ENCODE measurements at regions not wholly inside any gene's neighbourhood (a gene's known extent, or its start where the extent isn't known, plus 50 kb on each side); places are given as distances from the start of the nearest gene placed in this dataset.

DNA sequence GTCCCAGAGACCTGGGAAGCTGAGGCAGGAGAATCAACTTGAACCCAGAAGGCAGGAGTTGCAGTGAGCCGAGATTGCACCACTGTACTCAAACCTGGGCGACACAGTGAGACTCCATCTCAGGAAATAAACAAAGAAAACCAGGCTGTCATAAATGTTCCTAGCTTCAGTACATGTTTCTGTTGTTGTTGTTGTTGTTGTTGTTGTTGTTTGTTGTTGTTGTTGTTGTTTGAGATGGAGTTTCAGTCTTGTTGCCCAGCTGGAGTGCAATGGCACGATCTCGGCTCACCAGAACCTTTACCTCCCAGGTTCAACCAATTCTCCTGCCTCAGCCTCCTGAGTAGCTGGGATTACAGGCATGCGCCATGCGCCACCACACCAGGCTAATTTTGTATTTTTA lies 452.5 kb downstream of the HS3ST3B1 start:
- ChIA-PET CTCF (no interaction called here), POLR2A (no interaction called here)
- Histone ChIP-seq H3K4me3 (ENCODE audit: control insufficient read depth in 1 of 2, extremely low read depth in 1 of 2, low read length in 1 of 2) (no peak overlapping the region), H3K36me3 (ENCODE audit: control insufficient read depth in 2 of 2, extremely low read depth in 1 of 2, insufficient read depth in 1 of 2, low read length in 1 of 2) (no peaks in the 10 kb centered on the region), H3K27me3 (replicated peaks in 1 of 2; ENCODE audit: control insufficient read depth in 2 of 2, extremely low read depth in 1 of 2, insufficient read depth in 2 of 2, low read length in 1 of 2) (peaks cover 0 to 2% of the 10 kb centered on the region in 2 experiments), H3K27ac (ENCODE audit: low read length) (no peak overlapping the region), H3K4me1 (ENCODE audit: control insufficient read depth in 1 of 2, extremely low read depth in 1 of 2, insufficient read depth in 2 of 2, low read length in 2 of 2) (no peaks in the 10 kb centered on the region), H3K9me3 (no peaks in the 10 kb centered on the region)
- Mint-ChIP-seq H3K9me3 (no peaks in the 10 kb centered on the region), H3K27me3 (peaks cover 6% of the 10 kb centered on the region in 2 donors), H3K36me3 (no peaks in the 10 kb centered on the region), H3K27ac (no peak overlapping the region), H3K4me1 (no peaks in the 10 kb centered on the region), H3K4me3 (no peak overlapping the region)
- DNase-seq (no peak), ATAC-seq (replicated peaks in 1 of 4) (no peak)
- WGBS (ENCODE audit: insufficient coverage) = no CpG with 5 or more reads among the region's 6 CpGs

DNA sequence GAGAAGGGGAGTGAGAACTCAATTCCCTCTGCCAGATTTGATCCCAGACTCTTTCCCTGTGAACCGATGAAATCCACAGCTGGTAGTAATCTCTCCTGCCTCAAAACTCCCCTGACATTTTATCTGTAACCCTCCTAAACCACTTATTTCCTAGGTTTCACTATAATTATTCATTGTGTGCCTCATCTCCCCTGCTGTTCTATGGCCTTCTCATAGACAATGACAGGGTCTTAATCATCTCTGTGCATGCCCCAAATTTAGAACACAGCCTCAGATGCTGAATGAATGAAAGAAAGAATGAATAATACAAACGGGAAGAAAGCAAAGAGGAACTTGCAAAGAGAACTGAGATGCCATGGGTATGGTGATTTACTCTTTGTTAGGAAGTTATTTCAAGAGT lies 451.1 kb downstream of the HS3ST3B1 start:
- 51% methylated on average over 2 of the region's 2 CpGs for WGBS (ENCODE audit: insufficient coverage)
- peaks cover 0 to 2% of the 10 kb centered on the region in 2 experiments for H3K27me3 ChIP-seq (replicated peaks in 1 of 2; ENCODE audit: control insufficient read depth in 2 of 2, extremely low read depth in 1 of 2, insufficient read depth in 2 of 2, low read length in 1 of 2)
- Mint-ChIP-seq H3K27me3 (peaks cover 6% of the 10 kb centered on the region in 2 donors), H3K9me3 (no peaks in the 10 kb centered on the region), H3K4me1 (no peaks in the 10 kb centered on the region), H3K27ac (no peak overlapping the region), H3K4me3 (no peak overlapping the region), H3K36me3 (no peaks in the 10 kb centered on the region)
- H3K36me3 ChIP-seq (ENCODE audit: control insufficient read depth in 2 of 2, extremely low read depth in 1 of 2, insufficient read depth in 1 of 2, low read length in 1 of 2) = no peaks in the 10 kb centered on the region
- ChIA-PET POLR2A (no interaction called here), CTCF (no interaction called here)
- no peaks in the 10 kb centered on the region for H3K4me1 ChIP-seq (ENCODE audit: control insufficient read depth in 1 of 2, extremely low read depth in 1 of 2, insufficient read depth in 2 of 2, low read length in 2 of 2)
- ATAC-seq (replicated peaks in 1 of 4) (no peak), DNase-seq (no peak)
- no peak overlapping the region for H3K27ac ChIP-seq (ENCODE audit: low read length)
- no peaks in the 10 kb centered on the region for H3K9me3 ChIP-seq
- H3K4me3 ChIP-seq (ENCODE audit: control insufficient read depth in 1 of 2, extremely low read depth in 1 of 2, low read length in 1 of 2) = no peak overlapping the region

DNA sequence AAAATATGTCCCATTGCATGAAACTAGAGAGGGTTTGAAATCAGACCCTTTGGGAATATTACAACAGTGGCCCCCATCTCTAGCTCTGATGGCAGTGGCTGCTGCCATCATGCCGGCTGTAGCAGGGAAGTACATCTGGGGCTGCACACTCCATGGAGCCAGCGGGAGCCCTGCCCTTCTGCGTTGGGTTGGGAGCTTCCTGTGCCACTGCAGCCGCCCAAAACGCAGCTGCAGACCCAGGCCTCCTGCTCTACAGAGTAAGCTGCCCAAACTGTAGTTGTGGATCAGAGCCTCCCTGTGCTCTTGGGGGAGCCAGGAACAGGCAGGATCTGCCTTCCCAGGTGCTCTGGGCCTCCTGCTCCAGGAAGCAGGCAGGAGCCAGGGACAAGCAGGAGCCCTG lies 450.0 kb downstream of the HS3ST3B1 start:
- ATAC-seq (replicated peaks in 1 of 4) (no peak), DNase-seq (no peak)
- Histone ChIP-seq H3K27me3 (replicated peaks in 1 of 2; ENCODE audit: control insufficient read depth in 2 of 2, extremely low read depth in 1 of 2, insufficient read depth in 2 of 2, low read length in 1 of 2) (peaks cover 0 to 2% of the 10 kb centered on the region in 2 experiments), H3K9me3 (no peaks in the 10 kb centered on the region), H3K4me1 (ENCODE audit: control insufficient read depth in 1 of 2, extremely low read depth in 1 of 2, insufficient read depth in 2 of 2, low read length in 2 of 2) (no peaks in the 10 kb centered on the region), H3K4me3 (ENCODE audit: control insufficient read depth in 1 of 2, extremely low read depth in 1 of 2, low read length in 1 of 2) (no peak overlapping the region), H3K36me3 (ENCODE audit: control insufficient read depth in 2 of 2, extremely low read depth in 1 of 2, insufficient read depth in 1 of 2, low read length in 1 of 2) (no peaks in the 10 kb centered on the region), H3K27ac (ENCODE audit: low read length) (no peak overlapping the region)
- no peaks in the 10 kb centered on the region for H3K4me1 Mint-ChIP-seq
- POLR2A ChIA-PET = no interaction called here
- CTCF ChIA-PET = no interaction called here
- no peaks in the 10 kb centered on the region for H3K36me3 Mint-ChIP-seq
- no peak overlapping the region for H3K4me3 Mint-ChIP-seq
- 88% methylated on average over 5 of the region's 5 CpGs for WGBS (ENCODE audit: insufficient coverage)
- no peaks in the 10 kb centered on the region for H3K9me3 Mint-ChIP-seq
- H3K27me3 Mint-ChIP-seq = peaks cover 0 to 3% of the 10 kb centered on the region in 2 donors
- H3K27ac Mint-ChIP-seq = no peak overlapping the region

DNA sequence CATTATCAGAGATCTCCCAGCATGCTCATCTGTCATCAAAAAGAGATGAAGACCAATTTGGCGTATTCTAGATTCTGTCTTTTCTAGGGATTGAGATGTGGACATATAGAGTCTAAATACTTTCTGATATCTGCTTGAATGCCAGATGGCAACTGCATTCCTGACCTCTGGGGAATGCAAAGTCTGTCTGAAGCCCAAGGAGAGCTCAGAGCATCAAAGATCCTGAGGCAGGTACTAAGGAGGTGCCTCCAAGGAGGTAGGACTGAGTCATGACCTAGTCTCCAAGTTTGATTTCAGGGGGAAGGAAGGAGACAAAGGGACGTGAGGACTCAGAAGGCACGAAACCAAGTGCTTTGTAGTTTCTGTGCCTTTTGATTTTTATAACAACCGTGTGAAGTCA lies 448.4 kb downstream of the HS3ST3B1 start:
- no peaks in the 10 kb centered on the region for H3K4me1 Mint-ChIP-seq
- Histone ChIP-seq H3K27ac (ENCODE audit: low read length) (no peak overlapping the region), H3K9me3 (no peaks in the 10 kb centered on the region), H3K36me3 (ENCODE audit: control insufficient read depth in 2 of 2, extremely low read depth in 1 of 2, insufficient read depth in 1 of 2, low read length in 1 of 2) (no peaks in the 10 kb centered on the region), H3K27me3 (replicated peaks in 1 of 2; ENCODE audit: control insufficient read depth in 2 of 2, extremely low read depth in 1 of 2, insufficient read depth in 2 of 2, low read length in 1 of 2) (no peaks in the 10 kb centered on the region), H3K4me3 (ENCODE audit: control insufficient read depth in 1 of 2, extremely low read depth in 1 of 2, low read length in 1 of 2) (no peak overlapping the region), H3K4me1 (ENCODE audit: control insufficient read depth in 1 of 2, extremely low read depth in 1 of 2, insufficient read depth in 2 of 2, low read length in 2 of 2) (no peaks in the 10 kb centered on the region)
- ChIA-PET POLR2A (no interaction called here), CTCF (no interaction called here)
- peaks cover 0 to 3% of the 10 kb centered on the region in 2 donors for H3K27me3 Mint-ChIP-seq
- DNase-seq (no peak), ATAC-seq (replicated peaks in 1 of 4) (no peak)
- 43% methylated on average over 4 of the region's 4 CpGs for WGBS (ENCODE audit: insufficient coverage)
- no peaks in the 10 kb centered on the region for H3K36me3 Mint-ChIP-seq
- H3K4me3 Mint-ChIP-seq = no peak overlapping the region
- no peaks in the 10 kb centered on the region for H3K9me3 Mint-ChIP-seq
- H3K27ac Mint-ChIP-seq = no peak overlapping the region

DNA sequence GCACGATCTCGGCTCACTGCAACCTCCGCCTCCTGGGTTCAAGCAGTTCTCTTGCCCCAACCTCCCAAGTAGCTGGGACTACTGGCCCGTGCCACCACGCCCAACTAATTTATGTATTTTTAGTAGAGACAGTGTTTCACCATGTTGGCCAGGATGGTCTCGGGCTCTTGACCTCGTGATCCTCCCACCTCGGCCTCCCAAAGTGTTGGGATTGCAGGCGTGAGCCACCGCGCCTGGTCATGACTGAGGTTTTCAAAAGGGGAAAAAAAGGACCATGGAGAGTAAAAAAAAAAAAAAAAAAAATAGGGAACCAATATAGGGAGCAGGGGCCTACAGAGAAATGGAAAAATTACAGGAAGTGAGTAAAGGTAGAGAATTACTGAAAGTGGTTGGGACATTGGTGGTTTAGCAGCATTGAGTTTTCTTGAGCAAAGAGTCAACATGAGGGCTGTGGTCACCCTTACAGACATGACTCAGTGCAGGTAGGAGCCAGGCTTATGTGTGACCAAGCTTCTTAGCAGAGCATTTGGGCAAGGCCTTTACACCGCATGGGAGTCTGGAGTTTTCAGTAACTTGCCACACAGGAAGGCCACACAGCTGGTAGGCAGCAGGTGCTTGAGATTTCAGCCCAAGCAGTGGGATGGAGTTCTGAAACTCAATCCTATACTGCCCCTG lies 447.3 kb downstream of the HS3ST3B1 start:
- ATAC-seq (replicated peaks in 1 of 4) (no peak), DNase-seq (no peak)
- POLR2A ChIA-PET = no interaction called here

DNA sequence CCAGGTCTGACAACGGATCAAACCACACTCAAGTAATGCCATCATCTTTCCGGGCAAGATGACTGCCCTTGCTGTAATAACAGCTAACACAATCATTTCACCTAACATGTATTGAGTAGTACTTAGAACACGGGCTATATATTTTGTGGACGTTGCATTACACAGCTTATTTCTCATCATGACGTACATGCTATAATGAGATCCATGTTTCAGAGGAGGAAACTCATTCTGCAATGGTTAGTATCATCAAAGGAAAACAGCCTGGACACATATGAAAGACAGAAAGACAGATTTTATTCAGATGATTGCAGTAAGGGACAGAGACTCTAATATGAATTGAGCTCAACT lies 446.7 kb downstream of the HS3ST3B1 start:
- H3K27me3 Mint-ChIP-seq = peaks cover 0 to 3% of the 10 kb centered on the region in 2 donors
- CTCF ChIA-PET = no interaction called here
- no peaks in the 10 kb centered on the region for H3K4me1 Mint-ChIP-seq
- no peak for DNase-seq
- H3K36me3 Mint-ChIP-seq = no peaks in the 10 kb centered on the region
- no peaks in the 10 kb centered on the region for H3K9me3 Mint-ChIP-seq
- no peak overlapping the region for H3K4me3 Mint-ChIP-seq
- H3K4me1 ChIP-seq (ENCODE audit: control insufficient read depth in 1 of 2, extremely low read depth in 1 of 2, insufficient read depth in 2 of 2, low read length in 2 of 2) = no peaks in the 10 kb centered on the region
- 100% methylated on average over 1 of the region's 5 CpGs for WGBS (ENCODE audit: insufficient coverage)
- H3K27ac ChIP-seq (ENCODE audit: low read length) = no peak overlapping the region
- H3K9me3 ChIP-seq = no peaks in the 10 kb centered on the region
- no peak for ATAC-seq (replicated peaks in 1 of 4)
- no peaks in the 10 kb centered on the region for H3K27me3 ChIP-seq (replicated peaks in 1 of 2; ENCODE audit: control insufficient read depth in 2 of 2, extremely low read depth in 1 of 2, insufficient read depth in 2 of 2, low read length in 1 of 2)
- H3K4me3 ChIP-seq (ENCODE audit: control insufficient read depth in 1 of 2, extremely low read depth in 1 of 2, low read length in 1 of 2) = no peak overlapping the region
- no peaks in the 10 kb centered on the region for H3K36me3 ChIP-seq (ENCODE audit: control insufficient read depth in 2 of 2, extremely low read depth in 1 of 2, insufficient read depth in 1 of 2, low read length in 1 of 2)
- H3K27ac Mint-ChIP-seq = no peak overlapping the region
- POLR2A ChIA-PET = no interaction called here

More for the DNA sequence above, 447.3 kb downstream of the HS3ST3B1 start:
- H3K9me3 Mint-ChIP-seq = no peaks in the 10 kb centered on the region
- H3K4me3 ChIP-seq (ENCODE audit: control insufficient read depth in 1 of 2, extremely low read depth in 1 of 2, low read length in 1 of 2) = no peak overlapping the region
- H3K36me3 ChIP-seq (ENCODE audit: control insufficient read depth in 2 of 2, extremely low read depth in 1 of 2, insufficient read depth in 1 of 2, low read length in 1 of 2) = no peaks in the 10 kb centered on the region
- no peak overlapping the region for H3K4me3 Mint-ChIP-seq
- CTCF ChIA-PET = no interaction called here
- 76% methylated on average over 2 of the region's 12 CpGs for WGBS (ENCODE audit: insufficient coverage)
- H3K4me1 ChIP-seq (ENCODE audit: control insufficient read depth in 1 of 2, extremely low read depth in 1 of 2, insufficient read depth in 2 of 2, low read length in 2 of 2) = no peaks in the 10 kb centered on the region
- no peaks in the 10 kb centered on the region for H3K27me3 ChIP-seq (replicated peaks in 1 of 2; ENCODE audit: control insufficient read depth in 2 of 2, extremely low read depth in 1 of 2, insufficient read depth in 2 of 2, low read length in 1 of 2)
- H3K27me3 Mint-ChIP-seq = peaks cover 0 to 3% of the 10 kb centered on the region in 2 donors
- H3K27ac ChIP-seq (ENCODE audit: low read length) = no peak overlapping the region
- H3K9me3 ChIP-seq = no peaks in the 10 kb centered on the region
- no peaks in the 10 kb centered on the region for H3K36me3 Mint-ChIP-seq
- no peak overlapping the region for H3K27ac Mint-ChIP-seq
- no peaks in the 10 kb centered on the region for H3K4me1 Mint-ChIP-seq

Data from T-cell (primary cell).